Hypothalamus (tissue), 51 donors: ENCODE measurements at regions not wholly inside any gene's neighbourhood (a gene's known extent, or its start where the extent isn't known, plus 50 kb on each side); places are given as distances from the start of the nearest gene placed in this dataset.
A peak's percentile ranks its signal among the peaks of the same experiment; 100 is the strongest.

Experiments
- DNase-seq, 51 donors: peaks; one replicate each; lab custom pipeline; 2025; lab: John Stamatoyannopoulos, UW

GRCh38 chr4:145299380-145300076, 119.1 kb upstream of the OTUD4 start:
- peak in 8 of 51 donors; percentile 0 to 46 (median 0) for DNase-seq

- no peak for DNase-seq
These were observed 118.5 kb upstream of the OTUD4 start for GRCh38 chr4:145298885-145299284.

GRCh38 chr4:145297556-145297955, 117.2 kb upstream of the OTUD4 start:
- no peak for DNase-seq

GRCh38 chr4:145295547-145295946, 115.2 kb upstream of the OTUD4 start:
- no peak for DNase-seq

- no peak for DNase-seq
These were observed 114.7 kb upstream of the OTUD4 start for GRCh38 chr4:145295122-145295521.

- no peak for DNase-seq
These were observed 113.3 kb upstream of the OTUD4 start for GRCh38 chr4:145293658-145294057.

GRCh38 chr4:145290955-145291354, 110.6 kb upstream of the OTUD4 start:
- DNase-seq: no peak

- no peak for DNase-seq
These were observed 109.2 kb upstream of the OTUD4 start for GRCh38 chr4:145289403-145290076.

GRCh38 chr4:145287351-145287750, 107.0 kb upstream of the OTUD4 start:
- DNase-seq: no peak

GRCh38 chr4:145285928-145286327, 105.5 kb upstream of the OTUD4 start:
- DNase-seq: no peak

GRCh38 chr4:145283909-145284308, 103.5 kb upstream of the OTUD4 start:
- DNase-seq: no peak

GRCh38 chr4:145281951-145282350, 101.6 kb upstream of the OTUD4 start:
- DNase-seq: no peak

GRCh38 chr4:145281224-145281623, 100.8 kb upstream of the OTUD4 start:
- no peak for DNase-seq

- no peak for DNase-seq
These were observed 100.2 kb upstream of the OTUD4 start for GRCh38 chr4:145280541-145280940.

GRCh38 chr4:145279122-145279960, 99.0 kb upstream of the OTUD4 start:
- peak in 1 of 51 donors; percentile 11 for DNase-seq

- no peak for DNase-seq
These were observed 98.1 kb upstream of the OTUD4 start for GRCh38 chr4:145278341-145279121.

GRCh38 chr4:145277011-145277410, 96.6 kb upstream of the OTUD4 start:
- no peak for DNase-seq

GRCh38 chr4:145276050-145276449, 95.7 kb upstream of the OTUD4 start:
- no peak for DNase-seq

GRCh38 chr4:145271194-145271593, 90.8 kb upstream of the OTUD4 start:
- no peak for DNase-seq

GRCh38 chr4:145266881-145267280, 86.5 kb upstream of the OTUD4 start:
- no peak for DNase-seq

- no peak for DNase-seq
These were observed 79.7 kb upstream of the OTUD4 start for GRCh38 chr4:145260091-145260490.
